ENCODE measurements at regions not wholly inside any gene's neighbourhood (a gene's known extent, or its start where the extent isn't known, plus 50 kb on each side); places are given as distances from the start of the nearest gene placed in this dataset.
A peak's percentile ranks its signal among the peaks of the same experiment; 100 is the strongest.

DNA sequence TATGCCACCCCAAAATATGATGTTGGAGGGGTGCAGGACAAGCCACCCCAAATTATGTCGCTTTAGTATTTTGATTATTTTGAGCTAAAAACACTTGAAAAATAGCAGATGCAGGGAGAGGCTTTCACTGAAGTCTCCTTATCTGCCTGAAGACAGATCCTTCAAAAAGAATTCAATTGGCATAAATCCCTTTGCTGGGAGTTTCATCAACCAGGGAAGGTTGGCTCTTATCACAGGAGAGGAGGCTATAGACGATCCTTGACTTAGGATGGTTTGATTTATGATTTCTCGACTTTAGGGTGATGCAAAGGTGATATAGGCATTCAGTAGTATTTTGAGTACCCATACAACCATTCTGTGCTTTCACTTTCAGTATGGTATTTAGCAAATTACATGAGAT is 97.8 kb upstream of the CAMK1G start:
- no peak for DNase-seq

DNA sequence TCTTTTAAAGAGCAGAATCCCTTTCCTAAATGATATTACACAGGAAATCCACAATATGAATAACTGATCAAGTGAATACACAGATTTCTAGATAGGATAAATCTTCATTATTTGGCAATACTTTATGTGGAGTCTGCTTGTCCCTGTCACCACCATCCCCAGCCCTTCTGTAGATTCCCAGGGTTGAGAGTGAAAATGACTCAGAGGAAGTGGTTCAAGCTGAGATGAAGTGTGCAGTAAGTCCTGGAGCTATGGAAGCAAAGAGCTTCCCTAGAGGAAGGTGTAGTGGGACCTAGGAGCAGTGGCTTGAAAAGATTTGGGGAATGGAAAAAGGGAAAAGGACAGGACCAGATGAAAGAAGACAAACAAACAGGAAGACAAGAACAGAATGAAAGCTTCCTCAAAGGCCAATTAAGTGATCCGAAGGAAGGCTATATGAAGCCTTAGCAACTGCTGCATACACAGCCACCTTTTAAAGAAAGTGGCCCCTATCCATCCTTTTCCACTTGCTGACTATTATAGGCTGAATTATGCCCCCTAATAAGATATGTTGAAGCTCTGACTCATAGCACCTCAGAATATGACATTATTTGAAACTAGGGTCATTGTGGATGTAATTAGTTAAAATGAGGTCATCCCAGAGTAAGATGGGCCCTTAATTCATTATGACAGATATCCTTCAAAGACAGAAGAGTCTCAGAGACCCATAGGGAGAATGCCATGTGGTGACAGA is 96.5 kb upstream of the CAMK1G start:
- no peak for DNase-seq

DNA sequence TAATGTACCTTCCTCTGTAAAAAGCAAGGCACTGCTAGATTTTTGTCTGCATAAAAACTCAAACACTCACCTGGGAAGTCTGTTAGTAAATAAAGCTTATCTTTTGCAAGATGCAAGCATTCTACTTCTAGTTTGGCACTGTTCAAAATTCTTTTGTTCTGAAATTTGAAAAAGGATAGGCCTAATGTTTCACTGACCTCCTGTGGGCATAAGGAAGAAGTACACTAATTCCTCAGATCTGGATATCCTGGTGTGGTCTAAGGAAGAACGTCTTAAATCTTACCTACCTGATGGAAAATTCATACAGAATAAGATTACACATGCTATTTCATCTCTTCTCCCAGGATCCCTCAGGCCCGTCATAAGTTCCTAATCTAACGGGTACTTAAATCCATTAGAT is 93.5 kb upstream of the CAMK1G start:
- no peak for DNase-seq

DNA sequence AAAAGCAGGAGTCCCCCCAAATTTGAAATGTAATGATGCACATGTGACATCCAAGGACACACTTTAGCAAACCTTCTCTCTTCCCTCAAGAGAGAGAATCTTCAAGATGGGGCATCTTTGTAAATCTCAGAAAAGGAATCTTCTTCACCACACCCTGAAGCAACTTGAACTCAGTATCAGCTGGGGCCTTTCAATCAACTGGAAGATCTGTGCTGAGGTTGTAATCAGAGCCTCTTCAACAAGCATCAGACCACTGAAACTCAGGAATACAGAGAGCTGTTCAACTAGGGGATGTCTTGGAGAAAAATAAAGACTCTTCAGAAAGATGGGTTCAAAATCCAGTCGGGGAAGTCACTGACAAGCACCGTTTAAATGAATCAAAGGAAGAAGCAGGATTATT is 92.5 kb upstream of the CAMK1G start:
- DNase-seq = no peak

DNA sequence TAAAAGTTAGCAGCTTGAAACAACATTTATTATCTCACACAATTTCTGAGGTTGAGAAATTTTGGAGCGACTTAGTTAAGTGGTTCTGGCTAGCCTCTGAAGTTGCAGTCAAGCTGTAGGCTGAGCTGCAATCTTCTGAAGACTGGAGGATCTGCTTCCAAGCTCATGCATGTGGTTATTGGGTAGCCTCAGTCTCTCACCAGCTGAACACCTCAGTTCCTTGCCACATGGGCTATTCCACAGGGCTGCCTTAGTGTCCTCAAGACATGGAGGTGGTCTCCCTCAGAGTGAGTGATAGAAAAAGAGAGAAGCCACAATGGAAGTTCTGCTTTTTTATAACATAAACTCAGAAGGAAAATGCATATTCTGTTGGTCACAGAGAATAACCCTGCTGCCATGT is 92.0 kb upstream of the CAMK1G start:
- DNase-seq = no peak

DNA sequence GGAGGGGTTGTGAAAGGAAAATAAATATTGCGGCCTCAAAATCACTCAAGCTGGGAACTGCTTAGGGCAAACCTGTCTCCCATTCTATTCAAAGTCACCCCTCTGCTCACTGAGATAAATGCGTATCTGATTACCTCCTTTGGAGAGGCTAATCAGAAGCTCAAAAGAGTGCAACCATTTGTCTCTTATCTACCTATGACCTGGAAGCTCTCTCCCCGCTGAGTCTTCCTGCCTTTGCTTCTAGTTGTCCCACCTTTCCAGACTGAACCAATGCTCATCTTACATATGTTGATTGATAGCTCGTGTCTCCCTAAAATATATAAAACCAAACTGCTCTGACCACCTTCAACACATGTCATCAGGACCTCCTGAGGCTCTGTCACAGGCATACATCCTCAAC is 91.6 kb upstream of the CAMK1G start:
- no peak for DNase-seq

DNA sequence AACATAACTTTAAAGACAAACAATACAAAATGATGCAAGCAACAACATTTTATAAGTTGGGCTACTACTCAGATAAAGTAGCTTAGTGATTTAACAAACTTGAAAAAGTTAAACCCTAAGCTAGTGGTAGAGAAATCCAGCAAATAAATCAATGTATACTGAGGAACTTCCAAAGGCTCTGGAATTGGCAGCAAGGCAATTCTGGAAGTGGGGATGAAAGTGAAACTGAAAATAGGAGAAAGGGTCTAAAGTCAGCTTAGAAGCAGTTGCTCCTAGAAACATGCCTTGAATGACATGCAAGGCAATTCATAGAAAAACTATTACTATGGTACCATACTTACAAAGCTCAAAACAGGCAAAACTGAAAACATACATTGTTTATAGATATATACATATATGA is 90.0 kb upstream of the CAMK1G start:
- no peak for DNase-seq

DNA sequence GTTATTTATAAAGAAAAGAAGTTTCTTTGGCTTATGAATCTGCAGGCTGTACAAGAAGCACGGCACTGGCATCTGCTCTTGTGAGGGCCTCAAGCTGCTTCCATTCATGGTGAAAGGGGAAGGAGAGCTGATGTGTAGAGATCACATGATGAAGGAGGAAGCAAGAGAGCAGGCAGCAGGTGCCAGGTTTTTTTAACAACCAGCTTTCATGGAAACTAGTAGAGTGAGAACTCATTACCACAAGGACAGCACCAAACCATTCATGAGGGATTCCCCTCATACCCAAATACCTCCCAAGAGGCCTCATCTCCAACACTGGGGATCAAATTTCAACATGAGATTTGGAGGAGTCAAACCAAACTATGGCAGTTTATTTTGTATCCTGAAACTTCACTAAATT is 85.8 kb upstream of the CAMK1G start:
- DNase-seq = no peak

DNA sequence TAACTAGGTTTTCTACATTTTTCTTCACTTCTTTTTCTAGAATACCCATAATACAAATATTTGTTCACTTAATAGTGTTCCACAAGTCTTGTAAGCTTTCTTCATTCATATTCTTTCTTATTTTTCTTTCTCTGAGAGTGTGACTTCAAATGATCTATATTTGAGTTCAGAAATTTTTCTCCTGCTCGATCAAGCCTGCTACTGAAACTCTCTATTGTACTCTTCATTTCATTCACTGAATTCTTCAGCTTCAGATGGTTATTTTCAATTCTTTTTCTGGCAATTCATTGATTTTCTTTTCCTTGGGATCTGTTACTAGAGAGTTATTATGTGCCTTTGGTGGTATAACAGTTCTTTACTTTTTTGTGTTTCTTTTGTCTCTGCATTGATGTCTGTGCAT is 82.5 kb upstream of the CAMK1G start:
- DNase-seq = no peak

DNA sequence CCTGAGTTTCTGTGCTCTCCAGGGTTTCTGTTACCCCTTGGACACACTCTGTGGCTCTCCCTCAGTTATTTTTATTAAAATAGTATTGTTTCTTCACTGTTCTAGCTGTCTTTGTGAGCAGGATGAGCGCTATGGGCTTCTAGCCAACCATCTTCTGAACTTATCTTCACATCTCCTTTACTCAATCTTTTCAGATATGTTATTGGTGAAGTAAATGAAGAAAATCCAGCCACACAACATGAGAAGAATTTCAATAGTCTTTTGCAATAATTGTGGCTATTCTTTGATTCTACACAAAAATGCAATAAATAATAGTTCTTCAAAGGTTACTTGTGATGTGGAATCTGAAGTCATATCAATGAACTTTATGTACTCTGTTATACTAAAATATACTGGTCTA is 80.3 kb upstream of the CAMK1G start:
- DNase-seq = no peak

DNA sequence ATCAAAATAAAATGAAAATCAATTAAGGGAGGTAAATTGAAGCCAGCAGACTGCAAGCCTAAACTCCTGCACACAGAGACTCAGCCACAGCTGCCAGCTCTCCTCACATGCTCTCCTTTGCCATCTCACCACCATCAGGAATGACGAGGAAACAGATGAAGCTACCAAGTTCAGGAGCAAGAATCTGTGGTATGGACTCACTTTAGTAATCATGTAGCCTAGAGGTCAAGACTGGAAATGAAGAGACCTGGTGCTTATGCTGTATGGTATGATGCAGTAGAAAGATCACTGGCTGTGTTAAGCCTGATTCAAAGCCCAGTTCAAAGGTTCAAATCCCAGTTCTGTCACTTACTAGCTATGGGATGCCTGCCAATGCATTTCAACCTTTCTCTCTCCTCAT is 78.9 kb upstream of the CAMK1G start:
- no peak for DNase-seq

DNA sequence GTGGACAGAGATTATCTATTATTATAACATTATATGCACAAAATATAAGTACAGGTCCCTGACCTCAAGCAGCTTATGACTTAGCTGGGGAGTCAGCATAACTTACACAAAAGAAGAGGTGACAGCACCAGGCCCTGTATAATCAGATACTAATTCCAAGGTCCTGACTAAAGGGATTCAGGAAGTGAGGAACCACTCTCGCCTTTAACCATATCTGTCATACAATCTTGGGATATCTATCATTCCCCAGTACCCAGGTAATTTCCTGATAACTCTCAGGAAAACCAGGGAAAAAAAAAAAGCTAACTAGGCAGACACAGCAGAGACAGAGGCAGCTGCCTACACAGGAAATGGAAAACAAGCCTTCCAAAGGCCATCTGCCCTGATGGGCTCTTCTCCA is 78.5 kb upstream of the CAMK1G start:
- no peak for DNase-seq

DNA sequence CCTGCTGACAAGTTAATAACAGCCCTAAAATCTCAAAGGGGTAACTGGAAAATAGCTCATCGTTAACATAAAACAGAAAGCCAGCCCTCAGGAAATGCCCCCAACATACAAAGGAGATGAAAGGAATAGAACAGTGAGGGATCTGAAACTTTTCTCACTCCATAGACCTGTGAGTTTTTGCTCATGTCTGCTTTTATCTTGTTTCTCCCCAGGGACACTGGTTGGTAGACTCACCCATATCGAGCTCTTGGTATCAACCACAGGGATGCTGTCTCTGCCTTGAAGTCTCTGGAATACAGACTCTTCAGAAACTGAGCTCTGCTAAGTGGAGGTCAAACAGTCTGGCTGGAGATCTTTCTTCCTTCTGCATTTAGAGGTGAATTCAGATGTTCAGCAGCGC is 77.4 kb upstream of the CAMK1G start:
- DNase-seq = no peak

DNA sequence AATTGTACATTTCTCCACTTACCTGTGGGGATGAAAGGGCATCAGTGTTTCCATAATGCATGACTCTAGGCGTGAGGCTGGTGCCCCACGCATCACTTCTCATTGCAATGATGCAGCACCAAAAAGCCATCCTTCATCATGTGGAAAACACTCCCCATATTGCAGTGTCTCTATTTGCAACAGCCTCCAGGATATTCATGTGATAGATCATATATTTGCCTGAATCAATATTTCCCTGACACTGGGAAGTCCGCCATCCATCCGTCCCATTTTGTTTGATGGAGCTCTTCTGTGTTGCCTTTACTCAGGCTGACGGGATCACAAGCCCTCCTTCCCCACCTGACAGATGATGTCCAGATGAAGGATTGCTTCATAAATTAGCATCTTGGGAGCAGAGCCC is 74.5 kb upstream of the CAMK1G start:
- no peak for DNase-seq

DNA sequence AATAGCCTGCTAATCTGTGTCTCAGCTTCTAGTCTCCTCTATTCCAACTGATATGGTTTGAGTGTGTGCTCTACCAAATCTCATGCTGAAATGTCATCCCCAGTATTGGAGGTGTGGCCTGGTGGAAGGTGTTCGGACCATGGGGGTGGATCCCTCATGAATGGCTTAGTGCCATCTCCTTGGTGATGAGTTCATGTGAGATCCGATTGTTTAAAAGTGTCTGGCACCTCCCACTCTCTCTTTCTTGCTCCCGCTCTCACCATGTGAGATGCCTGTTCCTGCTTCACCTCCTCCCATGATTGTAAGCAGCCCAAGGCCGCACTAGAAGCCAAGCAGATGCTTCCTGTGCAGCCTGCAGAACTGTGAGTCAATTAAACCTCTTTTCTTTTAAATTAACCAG is 73.5 kb upstream of the CAMK1G start:
- DNase-seq = no peak

DNA sequence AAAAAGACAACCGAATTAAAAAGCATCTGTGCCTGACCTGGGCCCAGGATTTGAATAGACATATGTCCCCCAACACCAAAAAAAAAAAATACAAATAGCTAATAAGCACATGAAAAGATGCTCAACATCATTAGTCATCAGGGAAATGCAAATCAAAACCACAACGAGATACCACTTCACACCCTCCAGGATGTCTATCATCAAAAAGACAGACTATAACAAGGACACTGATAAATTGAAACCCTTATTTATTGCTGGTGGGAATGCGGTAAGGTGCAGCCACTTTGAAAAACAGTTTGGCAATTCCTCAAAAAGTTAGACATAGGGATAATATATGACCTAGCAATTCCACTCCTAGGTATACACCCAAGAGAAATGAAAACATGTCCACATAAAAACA is 72.3 kb upstream of the CAMK1G start:
- no peak for DNase-seq

DNA sequence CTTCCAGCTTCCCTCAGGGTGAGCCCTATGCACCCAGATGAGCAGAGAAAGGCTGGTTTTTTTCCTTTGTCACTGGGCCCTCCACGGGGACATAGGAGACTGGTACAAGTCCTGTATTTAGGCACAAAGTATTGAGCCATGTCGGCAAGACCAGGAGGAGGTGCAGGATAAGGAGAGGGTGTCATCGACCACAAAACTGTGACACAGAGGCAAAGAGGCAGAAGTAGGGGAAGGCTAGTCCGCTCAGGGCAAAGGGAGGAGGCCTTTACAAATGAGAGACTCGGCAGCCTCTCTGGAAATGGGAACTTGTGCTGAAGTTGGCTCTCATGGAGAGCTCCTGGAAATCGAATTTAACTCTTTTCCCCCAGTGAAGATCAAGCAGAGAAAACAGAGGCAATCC is 70.7 kb upstream of the CAMK1G start:
- no peak for DNase-seq

DNA sequence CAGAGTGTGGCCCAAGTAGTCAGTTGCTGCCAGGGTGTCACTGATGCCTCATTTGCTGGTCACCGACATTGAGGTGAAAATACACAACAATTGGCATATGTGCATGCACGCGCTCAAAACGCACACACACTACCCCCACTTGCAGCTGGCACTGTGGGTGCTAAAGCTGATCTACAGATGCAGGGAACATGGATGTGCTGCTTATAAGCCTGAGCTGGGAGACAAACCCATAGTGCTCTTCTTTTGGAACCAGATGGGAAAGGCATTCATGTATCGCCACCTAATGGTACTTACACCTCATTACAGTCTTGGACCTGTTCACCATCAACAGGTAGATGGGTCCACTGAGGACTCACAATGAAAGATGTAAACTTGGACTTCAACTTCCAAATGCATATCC is 70.3 kb upstream of the CAMK1G start:
- peak in 1 of 14 donors; percentile 2 for DNase-seq

DNA sequence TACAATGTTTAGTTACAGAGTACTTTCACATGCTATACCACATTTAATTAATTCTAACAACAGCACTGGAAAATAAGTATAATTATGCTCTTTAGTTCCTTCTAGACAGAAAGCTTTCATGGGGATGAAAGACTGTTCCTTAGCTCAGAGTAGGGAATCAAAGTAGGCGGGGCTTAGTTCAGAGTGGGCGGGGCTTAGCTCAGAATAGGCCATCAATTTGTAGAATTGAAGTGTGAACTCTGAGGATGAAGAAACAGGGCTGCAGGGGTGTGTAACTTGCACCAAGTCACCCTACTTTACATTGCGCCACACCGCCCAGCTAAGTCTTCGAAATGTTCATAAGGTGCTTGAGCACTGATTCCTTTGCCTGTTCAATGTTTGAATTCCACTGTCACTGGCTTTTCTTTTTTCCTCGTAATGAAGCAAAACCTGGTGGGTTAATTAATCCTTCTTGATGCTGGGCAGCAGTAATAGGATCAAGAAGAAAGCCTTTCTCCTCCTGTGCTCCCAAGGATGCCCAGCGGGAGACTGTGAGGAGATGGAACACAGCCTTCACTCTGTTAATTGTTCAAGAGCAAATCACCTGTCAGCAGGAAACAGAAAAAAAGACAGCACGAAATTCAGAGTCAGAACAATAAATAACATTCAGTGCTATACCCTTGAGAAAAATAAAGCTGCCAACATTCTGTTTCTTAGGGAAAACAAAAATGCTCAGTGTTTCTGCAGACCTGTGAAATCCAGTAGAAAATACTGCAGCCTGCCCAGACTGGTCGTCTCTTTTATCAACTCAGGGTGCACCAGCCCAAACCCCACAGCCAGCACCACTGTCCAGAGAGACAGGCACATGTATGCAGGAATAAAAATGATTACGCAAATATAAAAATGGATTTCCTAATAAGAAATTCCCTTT is 66.5 kb upstream of the CAMK1G start:
- DNase-seq = no peak

DNA sequence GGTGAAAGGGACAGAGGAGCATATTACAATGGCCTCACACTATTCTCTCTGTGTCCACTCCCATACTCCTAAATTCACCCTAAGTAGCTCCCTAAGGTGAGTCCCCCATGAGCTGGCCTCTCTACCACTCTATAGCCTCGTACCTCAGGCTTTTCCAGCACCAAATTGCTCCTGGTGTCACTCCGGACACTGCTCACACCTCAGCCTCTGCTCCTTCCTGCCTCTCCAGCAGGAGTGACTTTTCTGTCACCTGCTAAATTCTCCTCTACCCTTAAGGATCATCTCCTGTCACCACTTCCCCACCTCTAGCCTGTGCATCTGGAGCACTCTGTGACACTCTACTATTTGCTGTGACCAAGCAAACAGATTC is 65.8 kb upstream of the CAMK1G start:
- no peak for DNase-seq

DNA sequence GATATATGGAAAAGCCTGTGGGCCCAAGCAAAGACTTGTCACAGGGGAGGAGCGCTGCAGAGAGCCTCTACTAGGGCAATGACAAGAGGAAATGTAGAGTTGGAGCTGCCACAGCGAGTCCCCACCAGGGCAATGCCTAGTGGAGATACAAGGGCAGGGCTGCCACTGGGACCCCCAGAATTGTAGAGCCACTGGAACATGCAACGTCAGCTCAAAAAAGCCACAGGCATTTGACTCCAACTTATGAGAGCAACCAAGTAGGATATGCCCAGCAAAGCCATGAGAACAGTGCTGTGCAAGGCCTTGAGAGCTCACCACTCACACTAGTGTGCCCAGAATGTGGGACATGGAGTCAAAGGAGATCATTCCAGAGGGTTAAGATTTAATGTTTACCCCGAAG is 63.7 kb upstream of the CAMK1G start:
- no peak for DNase-seq

DNA sequence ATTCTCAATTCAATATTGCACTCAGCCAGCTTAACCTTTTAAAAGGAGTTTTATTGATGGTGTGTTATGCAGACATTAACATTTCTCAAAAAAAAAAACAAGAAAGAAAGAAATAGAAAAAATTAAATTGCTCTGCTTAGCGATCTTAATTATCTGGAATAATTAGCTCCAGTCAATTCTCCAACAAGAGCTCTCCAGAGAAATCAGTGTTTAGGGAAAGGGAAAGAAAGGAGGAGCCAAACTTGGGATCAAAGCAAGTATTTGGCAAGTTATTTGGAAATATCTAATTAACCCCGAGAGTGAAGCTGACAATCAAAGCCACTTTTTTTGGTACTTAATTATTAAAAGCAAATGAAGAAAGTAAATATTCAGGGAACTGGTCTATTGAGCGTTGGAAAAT is 60.7 kb upstream of the CAMK1G start:
- DNase-seq = no peak

DNA sequence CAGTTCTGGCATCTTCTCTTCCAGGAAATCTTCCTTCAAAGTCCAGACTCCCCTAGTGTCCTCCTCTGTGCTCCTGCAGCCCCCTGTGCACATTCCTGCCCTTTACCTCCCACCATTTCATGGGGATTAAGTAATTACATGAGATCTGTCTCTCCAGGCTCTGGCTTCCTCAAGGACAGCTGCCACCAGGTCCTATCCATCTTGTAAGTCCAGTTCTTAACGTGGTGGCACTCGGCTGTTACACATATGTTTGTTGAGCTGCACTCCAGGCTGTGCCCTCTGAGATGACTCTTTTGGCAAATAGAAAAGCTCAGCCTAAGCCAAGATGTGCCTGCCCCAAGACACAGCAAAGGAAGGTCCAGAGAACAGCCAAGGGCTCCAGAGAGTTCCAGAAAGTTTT is 57.4 kb upstream of the CAMK1G start:
- DNase-seq = no peak

DNA sequence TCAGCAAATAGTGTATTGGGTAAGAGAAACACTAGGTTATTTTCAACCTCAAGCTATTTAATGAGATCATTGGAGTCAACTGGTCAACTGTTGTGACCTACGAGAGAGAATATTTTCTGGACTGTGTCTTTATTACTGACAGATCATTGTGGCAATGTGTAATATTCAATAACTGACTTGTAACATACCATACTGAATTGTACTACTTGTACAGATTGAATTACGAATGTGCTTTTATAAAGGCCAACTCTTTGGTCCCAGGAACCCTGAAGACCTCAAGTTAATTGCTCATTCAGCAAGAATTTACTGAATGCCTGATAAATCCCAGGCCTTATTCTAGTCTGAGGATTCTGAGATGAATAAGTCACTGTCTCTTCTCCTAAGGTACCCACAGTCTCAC is 56.1 kb upstream of the CAMK1G start:
- DNase-seq = no peak
